T-helper 1 cell (primary cell): ENCODE measurements at regions not wholly inside any gene's neighbourhood (a gene's known extent, or its start where the extent isn't known, plus 50 kb on each side); places are given as distances from the start of the nearest gene placed in this dataset.
"Not testable (repeated sequence)": the region's sequence is repeated elsewhere in the genome, so short reads cannot be mapped to it uniquely, and the experiment has no call there.

Experiments used
- DNase-seq, 5 donors: peaks; one replicate each; pipeline ENCODE4 v3.0.0-alpha.2; 2012 to 2020

GRCh38 chr14:37712476-37712860 is 117.0 kb downstream of the TTC6 start:
- DNase-seq, result not testable (repeated sequence)

- no peak for DNase-seq
Observed at GRCh38 chr14:37712976-37713431, 117.6 kb downstream of the TTC6 start.

GRCh38 chr14:37720131-37720530 is 124.7 kb downstream of the TTC6 start:
- no peak for DNase-seq

GRCh38 chr14:37721976-37722659 is 126.7 kb downstream of the TTC6 start:
- no peak for DNase-seq

GRCh38 chr14:37723515-37723914 is 128.1 kb downstream of the TTC6 start:
- DNase-seq, result no peak

GRCh38 chr14:37726708-37727107 is 131.3 kb downstream of the TTC6 start:
- DNase-seq, result no peak

- no peak for DNase-seq
Observed at GRCh38 chr14:37729218-37729617, 133.8 kb downstream of the TTC6 start.

GRCh38 chr14:37731094-37731493 is 135.7 kb downstream of the TTC6 start:
- no peak for DNase-seq

- no peak for DNase-seq
Observed at GRCh38 chr14:37745657-37746056, 150.2 kb downstream of the TTC6 start.

- no peak for DNase-seq
Observed at GRCh38 chr14:37746140-37746832, 150.9 kb downstream of the TTC6 start.

GRCh38 chr14:37753459-37753858 is 158.0 kb downstream of the TTC6 start:
- DNase-seq, result no peak

- DNase-seq, result not testable (repeated sequence)
Observed at GRCh38 chr14:37760275-37760674, 164.8 kb downstream of the TTC6 start.

- no peak for DNase-seq
Observed at GRCh38 chr14:37763266-37763665, 167.8 kb downstream of the TTC6 start.

- DNase-seq, result not testable (repeated sequence)
Observed at GRCh38 chr14:37772283-37772682, 176.9 kb downstream of the TTC6 start.

GRCh38 chr14:37776791-37777499 is 181.5 kb downstream of the TTC6 start:
- no peak for DNase-seq

GRCh38 chr14:37778135-37778943 is 182.9 kb downstream of the TTC6 start:
- DNase-seq, result no peak

- no peak for DNase-seq
Observed at GRCh38 chr14:37779480-37779879, 184.1 kb downstream of the TTC6 start.

- not testable (repeated sequence) for DNase-seq
Observed at GRCh38 chr14:37780731-37781130, 185.3 kb downstream of the TTC6 start.

GRCh38 chr14:37784203-37784826 is 188.9 kb downstream of the TTC6 start:
- not testable (repeated sequence) for DNase-seq

GRCh38 chr14:37784827-37785223 is 189.4 kb downstream of the TTC6 start:
- DNase-seq, result not testable (repeated sequence)

GRCh38 chr14:37785298-37785697 is 189.9 kb downstream of the TTC6 start:
- not testable (repeated sequence) for DNase-seq

- not testable (repeated sequence) for DNase-seq
Observed at GRCh38 chr14:37786114-37786625, 190.7 kb downstream of the TTC6 start.
